Naive thymus-derived CD4-positive, alpha-beta T cell (primary cell): ENCODE measurements at regions not wholly inside any gene's neighbourhood (a gene's known extent, or its start where the extent isn't known, plus 50 kb on each side); places are given as distances from the start of the nearest gene placed in this dataset.

Source experiments
- ATAC-seq: fragments of 150-1000 bp; cut with Tn5 transposase; 2 replicates; pipeline ENCODE4 v1.10.0; 2021; ENCODE audit warnings: mild to moderate bottlenecking, moderate library complexity
- CTCF ChIA-PET: fragments of 350-600 bp; sonication (Branson Sonifier 250); formaldehyde crosslinking; loops from one replicate; lab custom pipeline; 2021; ENCODE audit warnings: antibody characterized with exemption; lab: Charles Lee
- POLR2A ChIA-PET: fragments of 350-600 bp; sonication (Branson Sonifier 250); formaldehyde crosslinking; loops from one replicate; lab custom pipeline; 2021; ENCODE audit warnings: antibody characterized with exemption, inconsistent platforms; lab: Charles Lee
- DNase-seq, 9 donors: peaks; one replicate each; pipeline versions ENCODE4 v3.0.0 to v3.0.0-alpha.2; 2020 to 2022; ENCODE audit warnings: mixed read lengths in 1 of 9
- H3K27ac ChIP-seq: one replicate; pipeline ENCODE4 v1.7.0; 2013; ENCODE audit warnings: mild to moderate bottlenecking, low read depth, low read length, moderate library complexity
- H3K27me3 ChIP-seq, 2 donors: one replicate each; pipeline ENCODE4 v1.7.0; 2013; ENCODE audit warnings: low read length in 2 of 2, mild to moderate bottlenecking in 2 of 2, moderate library complexity in 2 of 2; ENCODE audit not compliant: control insufficient read depth in 2 of 2, insufficient read depth in 2 of 2
- H3K36me3 ChIP-seq, 3 experiments: 1 replicate in 2 of 3; 2 replicates in 1 of 3; pipeline ENCODE4 v1.7.0; 2013; ENCODE audit warnings: low read length in 3 of 3, mild to moderate bottlenecking in 3 of 3, moderate library complexity in 1 of 3; ENCODE audit not compliant: insufficient read depth in 3 of 3, control insufficient read depth in 2 of 3
- H3K4me1 ChIP-seq, 2 donors: one replicate each; pipeline ENCODE4 v1.7.0; 2013; ENCODE audit warnings: low read length in 2 of 2, mild to moderate bottlenecking in 2 of 2, moderate library complexity in 1 of 2; ENCODE audit not compliant: control insufficient read depth in 2 of 2, insufficient read depth in 2 of 2
- H3K4me3 ChIP-seq: 2 replicates; pipeline ENCODE4 v1.7.0; 2013; ENCODE audit warnings: mild to moderate bottlenecking, low read length
- H3K9me3 ChIP-seq, 3 experiments: 1 replicate in 2 of 3; 2 replicates in 1 of 3; pipeline ENCODE4 v1.7.0; 2013; ENCODE audit warnings: low read length in 3 of 3; ENCODE audit not compliant: control insufficient read depth in 2 of 3
- H3K27ac Mint-ChIP-seq, 9 donors: one replicate each; pipeline ENCODE4 v1.8.0; 2020 to 2022; ENCODE audit warnings: mixed read lengths in 9 of 9, mild to moderate bottlenecking in 8 of 9, moderate library complexity in 5 of 9, inconsistent platforms in 2 of 9
- H3K27me3 Mint-ChIP-seq, 5 donors: one replicate each; pipeline ENCODE4 v1.8.0; 2021 to 2022; ENCODE audit warnings: mixed read lengths in 5 of 5, mild to moderate bottlenecking in 1 of 5
- H3K36me3 Mint-ChIP-seq, 5 donors: one replicate each; pipeline ENCODE4 v1.8.0; 2020 to 2022; ENCODE audit warnings: mixed read lengths in 5 of 5, mild to moderate bottlenecking in 3 of 5, inconsistent platforms in 1 of 5
- H3K4me1 Mint-ChIP-seq, 7 donors: one replicate each; pipeline ENCODE4 v1.8.0; 2020 to 2022; ENCODE audit warnings: mixed read lengths in 7 of 7, mild to moderate bottlenecking in 3 of 7, inconsistent platforms in 1 of 7
- H3K4me3 Mint-ChIP-seq, 10 donors: one replicate each; pipeline ENCODE4 v1.8.0; 2020 to 2022; ENCODE audit warnings: mild to moderate bottlenecking in 10 of 10, mixed read lengths in 10 of 10, moderate library complexity in 6 of 10, inconsistent platforms in 2 of 10
- H3K9me3 Mint-ChIP-seq, 11 donors: one replicate each; pipeline ENCODE4 v1.8.0; 2020 to 2022; ENCODE audit warnings: mixed read lengths in 11 of 11, mild to moderate bottlenecking in 4 of 11, inconsistent platforms in 1 of 11, moderate library complexity in 1 of 11
- intact Hi-C, 2 donors: fragments of 100-400 bp; cut with micrococcal nuclease; formaldehyde crosslinking; loops; one replicate each; pipeline ENCODE4 v1.15.1; 2023

DNA sequence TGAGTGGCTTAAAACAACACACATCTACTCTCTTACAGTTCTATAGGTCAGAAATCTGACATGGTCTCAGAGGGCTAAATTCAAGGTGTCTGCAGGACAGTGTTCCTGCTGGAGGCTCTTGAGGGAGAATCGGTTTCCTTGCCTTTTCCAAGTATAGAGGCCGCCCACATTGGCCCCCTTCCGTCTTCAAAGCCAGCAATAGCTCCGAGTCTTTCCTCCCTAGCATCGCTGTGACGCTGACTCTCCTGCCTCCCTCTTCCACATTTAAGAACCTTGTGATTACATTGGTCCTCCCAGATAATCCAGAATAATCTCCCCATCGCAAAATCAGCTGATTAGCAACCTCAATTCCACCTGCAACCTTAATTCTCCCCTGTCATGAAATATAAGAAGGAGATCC is 81.3 kb upstream of the IER5L start:
- H3K27me3 Mint-ChIP-seq = peaks cover 0 to 50% (median 0%) of the 10 kb centered on the region in 5 donors
- Histone ChIP-seq H3K27me3 (no peaks in the 10 kb centered on the region), H3K9me3 (no peaks in the 10 kb centered on the region), H3K36me3 (no peaks in the 10 kb centered on the region), H3K4me3 (peak overlapping the region; percentile 43), H3K27ac (no peak overlapping the region), H3K4me1 (peaks cover 12 to 18% of the 10 kb centered on the region in 2 donors)
- peaks cover 16 to 48% (median 41%) of the 10 kb centered on the region in 7 donors for H3K4me1 Mint-ChIP-seq
- intact Hi-C loops = loop anchor here (1.0 to 2.0 kb wide), 2 partner anchors 11 to 57 kb away; no protein-coding TSS in a partner anchor
- no peaks in the 10 kb centered on the region for H3K9me3 Mint-ChIP-seq
- H3K4me3 Mint-ChIP-seq = peak overlapping the region; percentile 73 to 91 (median 83)
- H3K36me3 Mint-ChIP-seq = peaks cover 0 to 2% (median 0%) of the 10 kb centered on the region in 5 donors
- H3K27ac Mint-ChIP-seq = peak overlapping the region; percentile 15 to 78 (median 43)
- ATAC-seq (no peak), DNase-seq (no peak)
- ChIA-PET CTCF (no interaction called here), POLR2A (interaction anchor here (1.2 to 4.0 kb wide), 3 partner anchors 22 to 85 kb away, joined by 3 to 21 read pairs (median 7); no protein-coding TSS in a partner anchor)

DNA sequence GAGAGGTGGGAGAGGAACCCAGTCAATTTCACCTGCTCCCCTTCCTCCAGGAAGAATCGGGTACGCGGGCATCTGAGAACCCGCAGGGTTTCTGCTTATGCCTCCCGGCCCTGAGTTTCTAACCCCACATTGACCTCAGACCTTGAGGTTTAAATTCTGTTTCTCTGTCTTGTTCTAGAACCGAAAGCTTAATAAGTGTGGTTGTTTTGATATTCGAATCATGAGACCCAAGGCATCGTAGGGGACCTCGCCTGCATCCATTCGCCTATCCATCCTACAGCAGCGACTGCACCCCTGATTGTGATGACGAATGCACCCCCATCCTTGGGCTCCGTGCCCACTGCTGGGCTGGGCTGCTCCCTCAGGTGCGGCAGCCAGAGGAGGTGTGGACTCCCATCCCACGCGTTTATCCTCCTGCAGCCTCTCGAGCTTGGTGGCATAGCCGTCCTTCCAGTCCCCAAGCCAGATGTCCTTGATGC is 80.8 kb upstream of the IER5L start:
- ATAC-seq (peak; percentile 46), DNase-seq (peak in 5 of 9 donors; percentile 17 to 33 (median 26))
- H3K4me3 ChIP-seq = peak overlapping the region; percentile 43
- Mint-ChIP-seq H3K27me3 (peaks cover 0 to 52% (median 0%) of the 10 kb centered on the region in 5 donors), H3K4me3 (peak overlapping the region; percentile 73 to 91 (median 83)), H3K27ac (peak overlapping the region; percentile 15 to 78 (median 43)), H3K36me3 (peaks cover 0 to 2% (median 0%) of the 10 kb centered on the region in 5 donors), H3K9me3 (no peaks in the 10 kb centered on the region), H3K4me1 (peaks cover 16 to 48% (median 41%) of the 10 kb centered on the region in 7 donors)
- H3K4me1 ChIP-seq = peaks cover 12 to 18% of the 10 kb centered on the region in 2 donors
- intact Hi-C loops = loop anchor here (1.0 to 2.0 kb wide), 5 partner anchors 11 to 81 kb away; partner anchors contain the start of gene IER5L (in 1 of the 2)
- POLR2A ChIA-PET = interaction anchor here (1.2 to 4.0 kb wide), 3 partner anchors 22 to 85 kb away, joined by 3 to 21 read pairs (median 7); no protein-coding TSS in a partner anchor
- CTCF ChIA-PET = no interaction called here
- H3K36me3 ChIP-seq = no peaks in the 10 kb centered on the region
- no peaks in the 10 kb centered on the region for H3K27me3 ChIP-seq
- no peak overlapping the region for H3K27ac ChIP-seq
- H3K9me3 ChIP-seq = no peaks in the 10 kb centered on the region

DNA sequence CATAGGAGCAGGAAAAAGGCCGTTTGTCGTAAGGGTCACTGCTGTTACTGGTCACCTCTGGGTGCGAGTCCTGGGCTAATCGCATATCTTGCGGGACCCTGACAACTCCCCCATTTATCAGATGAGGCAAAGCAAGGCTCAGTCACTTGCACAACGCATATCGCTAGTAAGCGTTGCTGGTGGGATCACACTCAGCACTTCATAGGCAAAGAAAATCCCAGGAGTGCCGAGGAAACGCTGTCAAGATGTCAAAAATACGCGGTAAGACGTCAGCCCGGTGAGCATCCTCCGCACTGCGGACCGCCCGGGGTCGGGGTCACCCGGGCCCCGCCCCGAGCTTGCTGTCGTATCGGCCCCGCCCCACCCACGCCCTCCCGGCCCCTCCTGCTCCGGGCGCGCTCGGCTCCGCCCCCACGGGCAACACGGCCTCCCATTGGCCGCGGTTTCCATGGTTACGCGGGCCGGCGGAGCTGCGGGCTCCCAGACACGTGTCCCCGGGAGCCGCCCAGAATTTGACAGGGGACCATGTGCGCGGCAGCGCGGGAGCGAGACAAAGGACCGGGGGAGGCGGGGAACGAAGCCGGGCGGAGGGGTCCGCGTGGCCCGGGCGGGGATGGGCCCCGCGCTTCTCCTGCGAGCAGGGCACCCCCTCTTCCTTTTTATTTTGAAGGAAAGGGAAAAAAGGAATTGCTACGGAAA is 80.2 kb upstream of the IER5L start:
- peaks cover 16 to 48% (median 41%) of the 10 kb centered on the region in 7 donors for H3K4me1 Mint-ChIP-seq
- peaks cover 0 to 48% (median 0%) of the 10 kb centered on the region in 5 donors for H3K27me3 Mint-ChIP-seq
- Histone ChIP-seq H3K36me3 (no peaks in the 10 kb centered on the region), H3K9me3 (no peaks in the 10 kb centered on the region), H3K27ac (no peak overlapping the region), H3K4me3 (peak overlapping the region; percentile 43), H3K4me1 (peaks cover 12 to 18% of the 10 kb centered on the region in 2 donors), H3K27me3 (no peaks in the 10 kb centered on the region)
- no peaks in the 10 kb centered on the region for H3K9me3 Mint-ChIP-seq
- intact Hi-C loops = loop anchor here (1.0 to 2.0 kb wide), 4 partner anchors 21 to 80 kb away; partner anchors contain the start of gene IER5L (in 1 of the 2)
- DNase-seq (peak; percentile 81 to 91 (median 86)), ATAC-seq (peak; percentile 97)
- H3K4me3 Mint-ChIP-seq = peak overlapping the region; percentile 45 to 91 (median 83)
- POLR2A ChIA-PET = interaction anchor here (0.8 to 4.0 kb wide), 3 partner anchors 21 to 146 kb away, joined by 3 to 21 read pairs (median 7); no protein-coding TSS in a partner anchor
- H3K36me3 Mint-ChIP-seq = peaks cover 0 to 2% (median 0%) of the 10 kb centered on the region in 5 donors
- H3K27ac Mint-ChIP-seq = peak overlapping the region in 8 of 9 donors; percentile 15 to 89 (median 62)
- CTCF ChIA-PET = interaction anchor here (0.6 kb wide), 1 partner anchor 81 kb away, joined by 3 read pairs; no protein-coding TSS in a partner anchor

DNA sequence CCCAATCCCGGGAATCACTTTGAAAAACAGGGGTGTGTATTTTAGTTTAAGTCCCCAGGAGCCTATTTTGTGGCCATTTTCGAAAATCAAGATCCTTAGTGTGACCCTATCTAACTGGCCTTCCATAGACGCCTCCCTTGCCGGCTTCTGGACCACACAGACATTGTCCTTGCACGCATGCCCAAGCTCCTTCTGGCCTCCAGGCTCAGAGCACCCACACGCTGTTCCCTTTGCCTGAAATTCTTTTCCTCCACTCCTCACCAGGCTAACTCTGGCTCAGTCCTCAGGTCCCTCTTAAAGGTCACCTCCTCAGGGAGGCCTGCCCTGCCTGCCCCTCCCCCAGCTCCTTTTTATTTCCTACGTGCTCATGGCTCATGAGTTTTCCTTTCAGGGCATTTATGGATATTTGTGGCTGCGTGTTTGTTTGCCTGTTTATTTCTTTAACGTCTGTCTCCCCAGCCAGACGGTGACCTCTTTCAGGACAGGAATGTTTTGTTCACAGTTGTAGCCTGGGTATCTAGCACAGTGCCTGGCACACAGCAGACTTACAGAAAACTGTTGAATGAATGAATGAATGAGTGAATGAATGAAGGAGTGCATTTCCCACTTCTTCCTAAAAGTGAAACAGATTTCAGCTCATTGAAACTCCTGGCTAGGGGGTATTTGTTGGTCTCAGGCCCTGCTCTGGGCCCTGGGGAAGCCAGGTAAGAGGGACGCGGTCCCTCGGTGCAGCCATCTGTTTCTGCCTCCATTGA is 79.1 kb upstream of the IER5L start:
- H3K36me3 ChIP-seq = no peaks in the 10 kb centered on the region
- H3K27me3 Mint-ChIP-seq = peaks cover 0 to 48% (median 0%) of the 10 kb centered on the region in 5 donors
- no peaks in the 10 kb centered on the region for H3K9me3 ChIP-seq
- peak overlapping the region in 5 of 10 donors; percentile 14 to 91 (median 38) for H3K4me3 Mint-ChIP-seq
- CTCF ChIA-PET = no interaction called here
- no peaks in the 10 kb centered on the region for H3K27me3 ChIP-seq
- POLR2A ChIA-PET = interaction anchor here (4.0 kb wide), 1 partner anchor 20 kb away, joined by 21 read pairs; no protein-coding TSS in a partner anchor
- H3K4me1 ChIP-seq = peaks cover 12 to 18% of the 10 kb centered on the region in 2 donors
- H3K4me1 Mint-ChIP-seq = peaks cover 16 to 46% (median 39%) of the 10 kb centered on the region in 7 donors
- ATAC-seq (no peak), DNase-seq (no peak)
- peak overlapping the region in 4 of 9 donors; percentile 68 to 89 (median 82) for H3K27ac Mint-ChIP-seq
- no peak overlapping the region for H3K4me3 ChIP-seq
- intact Hi-C loops = no loop called here
- H3K9me3 Mint-ChIP-seq = no peaks in the 10 kb centered on the region
- no peak overlapping the region for H3K27ac ChIP-seq
- peaks cover 0 to 2% (median 0%) of the 10 kb centered on the region in 5 donors for H3K36me3 Mint-ChIP-seq

DNA sequence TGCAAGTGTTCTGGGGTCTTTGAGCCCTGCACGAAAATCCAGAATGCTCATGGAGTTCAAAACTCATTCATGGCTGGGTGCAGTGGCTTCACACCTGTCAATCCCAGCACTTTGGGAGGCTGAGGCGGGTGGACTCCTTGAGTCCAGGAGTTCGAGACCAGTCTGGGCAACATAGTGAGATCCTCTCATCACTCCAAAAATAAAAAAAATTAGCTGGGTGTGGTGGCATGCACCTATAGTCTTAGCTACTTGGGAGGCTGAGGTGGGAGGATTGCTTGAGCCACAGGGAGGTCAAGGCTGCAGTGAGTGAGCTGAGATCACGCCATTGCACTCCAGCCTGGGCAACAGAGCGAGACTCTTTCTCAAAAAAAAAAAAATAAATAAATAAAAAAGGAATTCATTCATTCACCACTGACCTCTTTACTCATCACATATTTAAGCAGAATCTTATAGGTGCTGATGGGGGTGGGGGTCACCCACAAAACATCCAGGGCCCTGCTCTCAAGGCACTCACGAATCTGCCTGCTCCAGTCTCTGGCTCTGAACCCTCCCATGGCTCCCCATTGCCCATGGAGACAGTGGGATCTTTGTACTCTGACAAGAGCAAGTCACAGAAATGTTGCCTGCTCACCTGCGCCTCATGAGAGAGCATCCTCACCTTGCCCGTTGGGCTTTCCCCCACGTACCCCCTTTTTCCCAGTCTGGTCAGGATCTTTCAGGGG is 76.7 kb upstream of the IER5L start:
- peaks cover 12 to 18% of the 10 kb centered on the region in 2 donors for H3K4me1 ChIP-seq
- peaks cover 0 to under 1% (median 0%) of the 10 kb centered on the region in 5 donors for H3K36me3 Mint-ChIP-seq
- DNase-seq (no peak), ATAC-seq (no peak)
- H3K4me3 Mint-ChIP-seq = no peak overlapping the region
- H3K27me3 Mint-ChIP-seq = peaks cover 0 to 55% (median 0%) of the 10 kb centered on the region in 5 donors
- no peaks in the 10 kb centered on the region for H3K9me3 ChIP-seq
- H3K36me3 ChIP-seq = no peaks in the 10 kb centered on the region
- CTCF ChIA-PET = interaction anchor here (0.9 kb wide), 1 partner anchor 18 kb away, joined by 3 read pairs; no protein-coding TSS in a partner anchor
- H3K4me1 Mint-ChIP-seq = peaks cover 16 to 30% (median 22%) of the 10 kb centered on the region in 7 donors
- intact Hi-C loops = no loop called here
- H3K27ac Mint-ChIP-seq = peak overlapping the region in 1 of 9 donors; percentile 70
- POLR2A ChIA-PET = interaction anchor here (0.9 kb wide), 2 partner anchors 11 to 14 kb away, joined by 3 read pairs; no protein-coding TSS in a partner anchor
- H3K27me3 ChIP-seq = no peaks in the 10 kb centered on the region
- H3K9me3 Mint-ChIP-seq = peaks cover 0 to 2% (median 0%) of the 10 kb centered on the region in 11 donors
- no peak overlapping the region for H3K4me3 ChIP-seq
- no peak overlapping the region for H3K27ac ChIP-seq
